ENCODE measurements at regions not wholly inside any gene's neighbourhood (a gene's known extent, or its start where the extent isn't known, plus 50 kb on each side); places are given as distances from the start of the nearest gene placed in this dataset.
"Not testable (repeated sequence)": the region's sequence is repeated elsewhere in the genome, so short reads cannot be mapped to it uniquely, and the experiment has no call there.

GRCh38 chr20:30405061-30405460 is 852.4 kb upstream of the DEFB115 start:
- DNase-seq = not testable (repeated sequence)

- not testable (repeated sequence) for DNase-seq
These were observed 851.9 kb upstream of the DEFB115 start for GRCh38 chr20:30405585-30405984.

GRCh38 chr20:30406370-30406769 is 851.1 kb upstream of the DEFB115 start:
- not testable (repeated sequence) for DNase-seq

GRCh38 chr20:30412972-30413371 is 844.5 kb upstream of the DEFB115 start:
- no peak for DNase-seq

GRCh38 chr20:30417387-30417786 is 840.1 kb upstream of the DEFB115 start:
- not testable (repeated sequence) for DNase-seq

- not testable (repeated sequence) for DNase-seq
These were observed 839.1 kb upstream of the DEFB115 start for GRCh38 chr20:30418378-30418777.

GRCh38 chr20:30419466-30419865 is 838.0 kb upstream of the DEFB115 start:
- DNase-seq = no peak

- not testable (repeated sequence) for DNase-seq
These were observed 837.5 kb upstream of the DEFB115 start for GRCh38 chr20:30419871-30420420.

Data from activated CD8-positive, alpha-beta memory T cell treated with anti-CD3 and anti-CD28 coated beads, Interleukin-2, amount 50 U/mL, for 48 hours (primary cell).